ENCODE measurements at regions not wholly inside any gene's neighbourhood (a gene's known extent, or its start where the extent isn't known, plus 50 kb on each side); places are given as distances from the start of the nearest gene placed in this dataset.

DNA sequence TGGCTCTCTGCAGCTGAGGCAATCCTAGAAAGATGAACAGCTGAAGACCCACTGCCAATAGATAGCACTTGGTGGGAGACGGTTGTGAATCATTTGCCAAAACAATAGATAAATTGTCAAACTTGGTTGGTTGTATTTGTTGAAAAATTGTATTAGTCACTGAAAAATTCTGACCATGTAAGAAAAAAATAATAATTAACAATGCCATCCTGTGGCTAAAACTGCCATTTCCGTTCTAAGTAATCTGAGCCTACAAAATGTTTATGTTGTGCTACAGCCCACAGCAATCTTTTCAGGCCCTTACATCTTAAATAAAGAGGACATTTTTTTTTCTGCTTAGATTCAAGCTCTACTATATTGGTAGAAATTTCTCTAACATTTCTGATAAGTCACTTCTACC is 103.2 kb upstream of the ANO3 start:
- Histone ChIP-seq H3K27me3 (replicated peaks; ENCODE audit: insufficient read depth) (no peaks in the 10 kb centered on the region), H3K36me3 (ENCODE audit: low read depth) (no peaks in the 10 kb centered on the region), H2AFZ (no peak overlapping the region), H4K20me1 (ENCODE audit: insufficient read depth) (no peaks in the 10 kb centered on the region), H3K79me2 (ENCODE audit: insufficient read depth) (no peaks in the 10 kb centered on the region), H3K27ac (peak overlapping the region; percentile 91), H3K9me2 (ENCODE audit: insufficient read depth) (no peaks in the 10 kb centered on the region), H3K9me3 (ENCODE audit: low read depth) (no peaks in the 10 kb centered on the region), H3K4me1 (ENCODE audit: insufficient read depth) (peaks cover 52% of the 10 kb centered on the region), H3K9ac (no peak overlapping the region), H3F3A (ENCODE audit: insufficient read depth) (peaks cover 50% of the 10 kb centered on the region), H3K4me3 (no peak overlapping the region), H3K4me2 (ENCODE audit: unreplicated experiment) (peak overlapping the region; percentile 33)
- in situ Hi-C loops (cut with MboI): loop anchor here (5.0 kb wide), 1 partner anchor 246 kb away; no protein-coding TSS in a partner anchor
- peak; percentile 23 for DNase-seq
- TF ChIP-seq EZH2 (IDR thresholded peaks at IDR 0.05; ENCODE audit: insufficient read depth, poor library complexity, severe bottlenecking): no peak
- TF ChIP-seq EZH2phosphoT487 (IDR thresholded peaks at IDR 0.05; ENCODE audit: insufficient read depth, low read depth): no peak
- 33 to 40% methylated on average over 2 of the region's 2 CpGs for WGBS, 2 experiments (ENCODE audit: low coverage in 1 of 2, low lambda C conversion rate in 2 of 2, missing lambda C conversion rate in 2 of 2)

DNA sequence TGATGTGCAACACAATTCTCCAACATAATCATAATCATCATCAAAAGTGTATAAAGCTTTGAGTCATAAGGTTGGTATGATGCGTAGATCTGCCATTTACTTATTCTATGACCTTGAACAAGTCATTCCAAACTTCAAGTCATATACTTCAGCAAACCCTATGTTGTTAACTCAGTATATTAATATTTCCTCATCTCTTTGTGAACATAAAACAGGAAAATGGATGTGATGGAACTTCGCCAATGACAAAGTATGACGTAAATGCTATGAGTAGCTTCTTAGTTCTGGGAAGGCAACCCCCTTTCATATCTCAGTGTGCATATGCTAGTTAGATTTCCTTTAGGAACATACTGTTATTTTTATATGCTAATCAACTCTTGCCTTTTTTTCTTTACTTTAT is 102.7 kb upstream of the ANO3 start:
- peak overlapping the region; percentile 33 for H3K4me2 ChIP-seq (ENCODE audit: unreplicated experiment)
- no peak overlapping the region for H3K9ac ChIP-seq

DNA sequence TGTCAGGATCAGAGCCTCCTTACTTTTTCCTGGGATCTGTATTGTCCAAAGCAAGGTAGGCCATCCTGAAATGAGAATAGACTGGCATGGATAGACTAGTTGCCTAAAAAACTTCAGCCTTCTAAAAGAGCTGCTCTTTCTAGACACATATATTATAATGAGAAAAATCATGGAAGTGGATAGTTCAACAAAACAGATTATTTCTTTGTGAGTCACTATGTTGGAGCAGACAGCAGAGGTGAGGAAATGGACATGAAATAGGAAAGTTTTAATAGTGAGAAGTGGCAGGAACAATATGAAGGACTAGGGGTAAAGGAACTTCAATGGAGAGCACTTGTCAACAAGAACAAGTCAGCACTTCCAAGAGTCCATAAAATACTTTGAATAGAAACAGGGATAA is 101.9 kb upstream of the ANO3 start:
- Histone ChIP-seq H3K27ac (peak overlapping the region; percentile 91), H3K4me2 (ENCODE audit: unreplicated experiment) (peak overlapping the region; percentile 33), H3K4me1 (ENCODE audit: insufficient read depth) (peaks cover 52% of the 10 kb centered on the region), H3K36me3 (ENCODE audit: low read depth) (no peaks in the 10 kb centered on the region), H3K4me3 (no peak overlapping the region), H4K20me1 (ENCODE audit: insufficient read depth) (no peaks in the 10 kb centered on the region), H3K79me2 (ENCODE audit: insufficient read depth) (no peaks in the 10 kb centered on the region), H3K9me3 (ENCODE audit: low read depth) (no peaks in the 10 kb centered on the region), H3F3A (ENCODE audit: insufficient read depth) (peaks cover 50% of the 10 kb centered on the region), H3K9ac (no peak overlapping the region), H3K9me2 (ENCODE audit: insufficient read depth) (no peaks in the 10 kb centered on the region), H2AFZ (no peak overlapping the region; the same call in 1 of the 2 replicates), H3K27me3 (replicated peaks; ENCODE audit: insufficient read depth) (no peaks in the 10 kb centered on the region)
- in situ Hi-C loops (cut with MboI): loop anchor here (5.0 kb wide), 1 partner anchor 248 kb away; no protein-coding TSS in a partner anchor
- DNase-seq: peak; percentile 39
- TF ChIP-seq EZH2phosphoT487 (IDR thresholded peaks at IDR 0.05; ENCODE audit: insufficient read depth, low read depth) (no peak), EZH2 (IDR thresholded peaks at IDR 0.05; ENCODE audit: insufficient read depth, poor library complexity, severe bottlenecking) (no peak)

More for the DNA sequence above, 102.7 kb upstream of the ANO3 start:
- in situ Hi-C loops (cut with MboI): loop anchor here (5.0 kb wide), 1 partner anchor 247 kb away; no protein-coding TSS in a partner anchor
- Histone ChIP-seq H3F3A (ENCODE audit: insufficient read depth) (peaks cover 50% of the 10 kb centered on the region), H3K27me3 (replicated peaks; ENCODE audit: insufficient read depth) (no peaks in the 10 kb centered on the region), H2AFZ (no peak overlapping the region), H3K4me1 (ENCODE audit: insufficient read depth) (peaks cover 52% of the 10 kb centered on the region), H3K79me2 (ENCODE audit: insufficient read depth) (no peaks in the 10 kb centered on the region), H4K20me1 (ENCODE audit: insufficient read depth) (no peaks in the 10 kb centered on the region), H3K27ac (peak overlapping the region; percentile 91), H3K9me3 (ENCODE audit: low read depth) (no peaks in the 10 kb centered on the region), H3K9me2 (ENCODE audit: insufficient read depth) (no peaks in the 10 kb centered on the region), H3K4me3 (no peak overlapping the region), H3K36me3 (ENCODE audit: low read depth) (no peaks in the 10 kb centered on the region)
- TF ChIP-seq EZH2phosphoT487 (IDR thresholded peaks at IDR 0.05; ENCODE audit: insufficient read depth, low read depth) (no peak), EZH2 (IDR thresholded peaks at IDR 0.05; ENCODE audit: insufficient read depth, poor library complexity, severe bottlenecking) (no peak)
- 22 to 30% methylated on average over 3 of the region's 3 CpGs for WGBS, 2 experiments (ENCODE audit: low coverage in 1 of 2, low lambda C conversion rate in 2 of 2, missing lambda C conversion rate in 2 of 2)
- DNase-seq: peak; percentile 66

DNA sequence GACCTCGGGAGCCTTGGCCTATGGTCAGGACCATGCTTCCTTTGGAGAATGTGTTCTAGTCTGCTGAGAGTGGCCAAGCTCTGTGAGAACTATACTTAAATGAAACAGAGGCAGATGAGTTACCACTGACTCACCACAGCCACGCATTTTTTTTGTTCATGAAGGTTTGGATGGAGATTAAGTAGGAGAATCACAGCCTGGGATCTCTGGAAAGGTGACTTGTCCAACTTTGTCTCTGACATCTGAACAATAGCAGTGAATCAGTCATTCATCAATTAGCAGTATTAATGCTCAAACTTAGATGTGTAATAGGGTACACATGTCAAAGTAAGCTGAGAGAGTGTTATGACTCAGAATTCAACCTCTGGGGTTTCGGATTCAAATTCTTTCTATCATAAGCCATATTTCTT is 100.7 kb upstream of the ANO3 start:
- no peaks in the 10 kb centered on the region for H3K9me3 ChIP-seq (ENCODE audit: low read depth)
- H3K36me3 ChIP-seq (ENCODE audit: low read depth): no peaks in the 10 kb centered on the region
- no peak overlapping the region for H2AFZ ChIP-seq
- no peak overlapping the region for H3K4me2 ChIP-seq (ENCODE audit: unreplicated experiment)
- H3K4me1 ChIP-seq (ENCODE audit: insufficient read depth): peaks cover 52% of the 10 kb centered on the region
- 1 to 3% methylated on average over 3 of the region's 3 CpGs for WGBS, 2 experiments (ENCODE audit: low coverage in 1 of 2, low lambda C conversion rate in 2 of 2, missing lambda C conversion rate in 2 of 2)
- no peak overlapping the region for H3K4me3 ChIP-seq
- in situ Hi-C loops (cut with MboI): no loop called here
- no peaks in the 10 kb centered on the region for H3K79me2 ChIP-seq (ENCODE audit: insufficient read depth)
- no peaks in the 10 kb centered on the region for H4K20me1 ChIP-seq (ENCODE audit: insufficient read depth)
- peak; percentile 92 for DNase-seq
- no peaks in the 10 kb centered on the region for H3K27me3 ChIP-seq (replicated peaks; ENCODE audit: insufficient read depth)
- no peaks in the 10 kb centered on the region for H3K9me2 ChIP-seq (ENCODE audit: insufficient read depth)
- TF ChIP-seq EZH2 (IDR thresholded peaks at IDR 0.05; ENCODE audit: insufficient read depth, poor library complexity, severe bottlenecking): no peak
- no peak for TF ChIP-seq EZH2phosphoT487 (IDR thresholded peaks at IDR 0.05; ENCODE audit: insufficient read depth, low read depth)
- peak overlapping the region; percentile 62 for H3K9ac ChIP-seq
- peak overlapping the region; percentile 91 for H3K27ac ChIP-seq
- H3F3A ChIP-seq (ENCODE audit: insufficient read depth): peaks cover 50% of the 10 kb centered on the region

DNA sequence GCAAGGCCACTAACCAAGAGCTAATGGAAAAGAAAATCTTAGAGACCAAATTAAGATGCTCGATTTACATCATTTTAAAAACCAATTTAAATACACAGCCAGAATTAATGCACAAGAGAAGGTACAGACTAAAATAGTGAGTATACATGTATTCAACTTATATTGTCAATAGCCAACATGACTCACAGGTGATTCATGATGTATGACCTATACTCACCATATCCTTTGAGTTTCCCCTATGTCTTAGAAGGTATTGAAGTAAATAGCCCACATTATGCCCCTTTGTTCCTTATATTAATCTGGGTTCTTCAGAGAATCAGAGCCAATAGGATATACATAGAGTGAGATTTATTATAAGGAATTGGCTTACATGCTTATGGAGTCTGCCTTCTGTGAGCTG is 97.5 kb upstream of the ANO3 start:
- Histone ChIP-seq H3F3A (ENCODE audit: insufficient read depth) (peaks cover 26% of the 10 kb centered on the region), H3K4me1 (ENCODE audit: insufficient read depth) (peaks cover 25% of the 10 kb centered on the region), H3K4me2 (ENCODE audit: unreplicated experiment) (no peak overlapping the region), H4K20me1 (ENCODE audit: insufficient read depth) (no peaks in the 10 kb centered on the region), H3K27ac (no peak overlapping the region), H3K4me3 (no peak overlapping the region), H3K79me2 (ENCODE audit: insufficient read depth) (no peaks in the 10 kb centered on the region), H3K27me3 (replicated peaks; ENCODE audit: insufficient read depth) (no peaks in the 10 kb centered on the region), H3K9me2 (ENCODE audit: insufficient read depth) (no peaks in the 10 kb centered on the region), H3K36me3 (ENCODE audit: low read depth) (no peaks in the 10 kb centered on the region; the same call in 1 of the 2 replicates), H3K9me3 (ENCODE audit: low read depth) (no peaks in the 10 kb centered on the region), H2AFZ (no peak overlapping the region), H3K9ac (no peak overlapping the region)
- in situ Hi-C loops (cut with MboI): no loop called here
- DNase-seq: peak; percentile 44
- no peak for TF ChIP-seq EZH2 (IDR thresholded peaks at IDR 0.05; ENCODE audit: insufficient read depth, poor library complexity, severe bottlenecking)
- TF ChIP-seq EZH2phosphoT487 (IDR thresholded peaks at IDR 0.05; ENCODE audit: insufficient read depth, low read depth): no peak
- WGBS, 2 experiments (ENCODE audit: low coverage in 1 of 2, low lambda C conversion rate in 2 of 2, missing lambda C conversion rate in 2 of 2): 91 to 100% methylated on average over 1 of the region's 1 CpG

All from GM23248 (cell line).